Ishikawa (cell line): ENCODE measurements at regions not wholly inside any gene's neighbourhood (a gene's known extent, or its start where the extent isn't known, plus 50 kb on each side); places are given as distances from the start of the nearest gene placed in this dataset.

ENCODE experiments used
- CEBPB ChIP-seq: IDR thresholded peaks from 2 replicates; pipeline ENCODE4 v1.6.1; 2012
- EGR1 ChIP-seq: IDR thresholded peaks from 2 replicates; pipeline ENCODE4 v1.6.1; 2012
- EP300 ChIP-seq: IDR thresholded peaks from 2 replicates; pipeline ENCODE4 v1.6.1; 2012; ENCODE audit warnings: borderline replicate concordance
- FOXM1 ChIP-seq: IDR thresholded peaks from 2 replicates; pipeline ENCODE4 v1.6.1; 2012; ENCODE audit warnings: low read depth, borderline replicate concordance
- NFIC ChIP-seq: IDR thresholded peaks from 2 replicates; pipeline ENCODE4 v1.6.1; 2012
- RAD21 ChIP-seq: IDR thresholded peaks from 2 replicates; pipeline ENCODE4 v1.6.1; 2012; ENCODE audit warnings: low read depth
- TAF1 ChIP-seq: IDR thresholded peaks from 2 replicates; pipeline ENCODE4 v1.6.1; 2012; ENCODE audit warnings: low read depth, mild to moderate bottlenecking
- TCF12 ChIP-seq: IDR thresholded peaks from 2 replicates; pipeline ENCODE4 v1.6.1; 2012; ENCODE audit warnings: low read depth
- TEAD4 ChIP-seq: IDR thresholded peaks from 2 replicates; pipeline ENCODE4 v1.6.1; 2012
- YY1 ChIP-seq: IDR thresholded peaks from 2 replicates; pipeline ENCODE4 v1.6.1; 2012; ENCODE audit warnings: low read depth
- TF ChIP-seq, protein P1 (sequence below): IDR thresholded peaks from 2 replicates; pipeline ENCODE4 v1.6.1; 2012; ENCODE audit warnings: low read depth, mild to moderate bottlenecking
- TF ChIP-seq, protein P2 (sequence below): IDR thresholded peaks from 2 replicates; pipeline ENCODE4 v1.6.1; 2012
- TF ChIP-seq, protein P3 (sequence below): IDR thresholded peaks from 2 replicates; pipeline ENCODE4 v1.6.1; 2012

DNA sequence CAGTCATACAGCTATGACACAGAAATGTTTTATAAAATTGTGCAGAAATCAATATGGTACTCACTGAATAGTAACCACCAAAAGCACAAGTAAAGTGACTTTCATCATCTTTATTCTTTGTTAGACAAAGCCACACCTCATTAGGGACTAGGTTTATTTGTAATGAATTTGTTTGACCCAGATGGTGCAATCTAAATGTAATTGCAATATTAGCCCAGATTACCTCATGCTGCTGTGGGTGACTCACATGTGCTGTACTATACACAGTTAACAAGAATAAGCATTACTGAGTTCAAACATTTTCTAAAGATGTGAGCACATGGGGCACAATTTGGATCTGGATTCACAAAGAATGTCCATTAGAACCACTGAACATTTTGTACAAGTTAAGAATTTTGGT, 759.3 kb upstream of the TYRP1 start:
- TF ChIP-seq, protein P1, sequence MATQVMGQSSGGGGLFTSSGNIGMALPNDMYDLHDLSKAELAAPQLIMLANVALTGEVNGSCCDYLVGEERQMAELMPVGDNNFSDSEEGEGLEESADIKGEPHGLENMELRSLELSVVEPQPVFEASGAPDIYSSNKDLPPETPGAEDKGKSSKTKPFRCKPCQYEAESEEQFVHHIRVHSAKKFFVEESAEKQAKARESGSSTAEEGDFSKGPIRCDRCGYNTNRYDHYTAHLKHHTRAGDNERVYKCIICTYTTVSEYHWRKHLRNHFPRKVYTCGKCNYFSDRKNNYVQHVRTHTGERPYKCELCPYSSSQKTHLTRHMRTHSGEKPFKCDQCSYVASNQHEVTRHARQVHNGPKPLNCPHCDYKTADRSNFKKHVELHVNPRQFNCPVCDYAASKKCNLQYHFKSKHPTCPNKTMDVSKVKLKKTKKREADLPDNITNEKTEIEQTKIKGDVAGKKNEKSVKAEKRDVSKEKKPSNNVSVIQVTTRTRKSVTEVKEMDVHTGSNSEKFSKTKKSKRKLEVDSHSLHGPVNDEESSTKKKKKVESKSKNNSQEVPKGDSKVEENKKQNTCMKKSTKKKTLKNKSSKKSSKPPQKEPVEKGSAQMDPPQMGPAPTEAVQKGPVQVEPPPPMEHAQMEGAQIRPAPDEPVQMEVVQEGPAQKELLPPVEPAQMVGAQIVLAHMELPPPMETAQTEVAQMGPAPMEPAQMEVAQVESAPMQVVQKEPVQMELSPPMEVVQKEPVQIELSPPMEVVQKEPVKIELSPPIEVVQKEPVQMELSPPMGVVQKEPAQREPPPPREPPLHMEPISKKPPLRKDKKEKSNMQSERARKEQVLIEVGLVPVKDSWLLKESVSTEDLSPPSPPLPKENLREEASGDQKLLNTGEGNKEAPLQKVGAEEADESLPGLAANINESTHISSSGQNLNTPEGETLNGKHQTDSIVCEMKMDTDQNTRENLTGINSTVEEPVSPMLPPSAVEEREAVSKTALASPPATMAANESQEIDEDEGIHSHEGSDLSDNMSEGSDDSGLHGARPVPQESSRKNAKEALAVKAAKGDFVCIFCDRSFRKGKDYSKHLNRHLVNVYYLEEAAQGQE: no peak
- TF ChIP-seq TEAD4 (no peak), TAF1 (no peak), EP300 (no peak), NFIC (no peak), TCF12 (no peak), CEBPB (no peak), EGR1 (no peak), YY1 (no peak), FOXM1 (no peak), RAD21 (no peak)
- TF ChIP-seq, protein P2, sequence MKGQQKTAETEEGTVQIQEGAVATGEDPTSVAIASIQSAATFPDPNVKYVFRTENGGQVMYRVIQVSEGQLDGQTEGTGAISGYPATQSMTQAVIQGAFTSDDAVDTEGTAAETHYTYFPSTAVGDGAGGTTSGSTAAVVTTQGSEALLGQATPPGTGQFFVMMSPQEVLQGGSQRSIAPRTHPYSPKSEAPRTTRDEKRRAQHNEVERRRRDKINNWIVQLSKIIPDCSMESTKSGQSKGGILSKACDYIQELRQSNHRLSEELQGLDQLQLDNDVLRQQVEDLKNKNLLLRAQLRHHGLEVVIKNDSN: no peak
- TF ChIP-seq, protein P3, sequence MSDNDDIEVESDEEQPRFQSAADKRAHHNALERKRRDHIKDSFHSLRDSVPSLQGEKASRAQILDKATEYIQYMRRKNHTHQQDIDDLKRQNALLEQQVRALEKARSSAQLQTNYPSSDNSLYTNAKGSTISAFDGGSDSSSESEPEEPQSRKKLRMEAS: no peak
